Adrenal gland (tissue), 9 donors: ENCODE measurements at regions not wholly inside any gene's neighbourhood (a gene's known extent, or its start where the extent isn't known, plus 50 kb on each side); places are given as distances from the start of the nearest gene placed in this dataset.

Source experiments
- DNase-seq, 7 donors: peaks; one replicate each; pipeline ENCODE4 v3.0.0-alpha.2; 2019 to 2020
- H3K27ac ChIP-seq, 5 donors: fragments of 200-600 bp; sonication (generic) in 4 of 5; 1 replicate in 3 of 5; 2 replicates in 2 of 5; pipeline versions ENCODE4 v1.5.1 to v1.8.0; 2016 to 2020; ENCODE audit warnings: mild to moderate bottlenecking in 1 of 5
- H3K27me3 ChIP-seq: fragments of 200-600 bp; 2 replicates; pipeline ENCODE4 v1.8.0; 2021
- H3K36me3 ChIP-seq, 2 donors: fragments of 200-600 bp; replicated peaks in 1 of 2; 1 replicate in 1 of 2; 2 replicates in 1 of 2; pipeline versions ENCODE4 v1.5.1 to v1.8.0; 2018 to 2022
- H3K4me1 ChIP-seq, 2 donors: fragments of 200-600 bp; replicated peaks in 1 of 2; 1 replicate in 1 of 2; 2 replicates in 1 of 2; pipeline versions ENCODE4 v1.5.1 to v1.8.0; 2018 to 2021
- H3K4me3 ChIP-seq, 4 donors: fragments of 200-600 bp; sonication (generic) in 3 of 4; one replicate each; pipeline ENCODE4 v1.5.1; 2016 to 2018
- H3K9me3 ChIP-seq, 3 donors: fragments of 200-600 bp; sonication (generic) in 1 of 3; replicated peaks in 1 of 3; 1 replicate in 2 of 3; 2 replicates in 1 of 3; pipeline versions ENCODE4 v1.5.1 to v1.8.0; 2016 to 2021
- CTCF ChIP-seq, 6 experiments: fragments of 450-650 bp in 4 of 6; fragments of 200-600 bp in 2 of 6; sonication (generic) in 1 of 6; IDR thresholded peaks; 1 replicate in 5 of 6; 2 replicates in 1 of 6; pipeline versions ENCODE4 v1.5.1 to v1.8.0; 2016 to 2021; ENCODE audit warnings: antibody characterized with exemption in 6 of 6, mild to moderate bottlenecking in 2 of 6, moderate library complexity in 1 of 6
- POLR2A ChIP-seq, 2 donors: fragments of 450-650 bp; IDR thresholded peaks; one replicate each; pipeline ENCODE4 v1.6.1; 2017; ENCODE audit warnings: antibody characterized with exemption in 2 of 2, mild to moderate bottlenecking in 2 of 2, moderate library complexity in 1 of 2
- WGBS, 4 donors: extraction: QIAGEN DNeasy Blood & Tissue Kit in 2 of 4; methylation state at CpG; one replicate each; pipeline versions ENCODE4 v1.1.5 to v1.1.7; 2013 to 2017; 5-methylcytosine and 5-hydroxymethylcytosine counted together
- intact Hi-C, 2 donors: fragments of 100-400 bp; cut with DNase I; formaldehyde crosslinking; loops; one replicate each; pipeline versions ENCODE4 v1.14.1 to v1.15.0; 2022 to 2023
- donor health status: healthy with polysubstance abuse.
- donor health status: Bipolar disorder and iron deficiency.
- donor health status: DM: yes; HTN: yes; CAD: no.
- donor health status: DM: no; HTN: no; CAD: no.
- donor health status: DM: no; HTN: no; CAD: no.

DNA sequence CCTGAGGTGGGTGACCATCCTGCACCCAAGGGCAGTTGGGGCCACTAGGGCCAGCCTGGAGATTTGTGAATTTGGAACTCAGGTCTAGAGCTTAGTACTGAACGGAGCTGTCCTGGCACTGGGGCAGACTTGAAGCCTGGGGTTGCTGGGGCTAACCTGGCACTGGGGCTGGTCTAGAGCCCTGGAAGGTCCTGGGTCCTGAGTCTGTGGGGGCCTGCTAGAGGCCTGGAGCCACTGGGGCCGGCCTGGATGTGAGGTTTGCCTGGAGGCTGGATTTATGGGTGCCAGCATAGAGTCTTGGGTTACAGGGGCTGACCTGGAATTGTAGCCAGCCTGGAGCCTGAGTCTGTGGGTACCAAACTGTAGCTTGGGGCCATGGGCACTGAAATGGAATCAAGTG, 1216.9 kb downstream of the CDH11 start:
- H3K4me3 ChIP-seq, result no peak overlapping the region
- no peaks in the 10 kb centered on the region for H3K4me1 ChIP-seq
- H3K36me3 ChIP-seq, result no peaks in the 10 kb centered on the region
- no peaks in the 10 kb centered on the region for H3K9me3 ChIP-seq
- no peak for DNase-seq
- no peaks in the 10 kb centered on the region for H3K27me3 ChIP-seq
- WGBS, 4 donors, result 91 to 100% (median 91%) methylated on average over 1 to 2 of the region's 2 CpGs; no CpG with 5 or more reads in 1 of the 4 donors
- H3K27ac ChIP-seq, result no peak overlapping the region
- intact Hi-C loops, result no loop called here
- TF ChIP-seq POLR2A (IDR thresholded peaks at IDR 0.05) (no peak), CTCF (IDR thresholded peaks at IDR 0.05) (no peak)

- no peaks in the 10 kb centered on the region for H3K27me3 ChIP-seq
- H3K36me3 ChIP-seq, result no peaks in the 10 kb centered on the region
- intact Hi-C loops, result no loop called here
- no peak overlapping the region for H3K4me3 ChIP-seq
- H3K9me3 ChIP-seq, result no peaks in the 10 kb centered on the region
- TF ChIP-seq POLR2A (IDR thresholded peaks at IDR 0.05), result no peak
- no peak for TF ChIP-seq CTCF (IDR thresholded peaks at IDR 0.05)
- H3K27ac ChIP-seq, result no peak overlapping the region
- no peaks in the 10 kb centered on the region for H3K4me1 ChIP-seq
- DNase-seq, result no peak
Observed at GRCh38 chr16:63904182-63904581, 1217.7 kb downstream of the CDH11 start.

DNA sequence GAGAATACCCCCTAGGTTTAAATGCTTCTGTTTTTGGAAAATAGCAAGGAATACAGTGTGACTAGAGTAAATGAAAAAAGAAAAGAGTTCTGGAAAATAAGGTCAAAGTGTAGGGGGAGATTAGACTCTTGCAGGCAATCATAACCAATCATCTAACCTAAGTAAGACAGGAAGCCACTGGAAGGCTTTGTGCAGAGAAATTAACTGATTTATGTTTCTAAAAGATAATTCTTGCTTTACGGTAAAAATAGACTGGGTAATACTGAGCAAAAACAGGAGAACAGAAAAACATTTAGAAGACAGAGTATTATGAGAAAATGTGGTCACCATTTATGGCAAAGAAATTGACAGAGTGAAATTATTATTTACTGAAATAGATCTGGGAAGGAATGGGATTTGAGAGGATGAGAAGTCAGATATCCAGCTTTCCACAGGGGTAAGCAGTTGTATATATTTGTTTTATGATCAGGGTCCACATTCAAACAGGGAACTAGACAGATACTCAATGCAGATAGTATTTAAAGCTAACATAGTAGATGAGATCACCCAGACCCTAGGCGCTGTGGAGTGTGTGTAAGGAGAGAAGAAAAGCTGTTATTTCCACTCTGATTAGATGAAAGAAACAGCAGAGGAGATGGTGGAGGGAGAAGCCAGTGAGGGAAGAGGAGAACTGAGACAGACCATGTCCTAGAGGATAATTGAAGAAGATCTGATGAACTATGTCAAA, 1225.3 kb downstream of the CDH11 start:
- no peak overlapping the region for H3K4me3 ChIP-seq
- no peak for TF ChIP-seq CTCF (IDR thresholded peaks at IDR 0.05)
- H3K9me3 ChIP-seq, result no peaks in the 10 kb centered on the region
- H3K27me3 ChIP-seq, result no peaks in the 10 kb centered on the region
- no peaks in the 10 kb centered on the region for H3K4me1 ChIP-seq
- no peaks in the 10 kb centered on the region for H3K36me3 ChIP-seq
- intact Hi-C loops, result no loop called here
- 51 to 65% (median 63%) methylated on average over 2 of the region's 2 CpGs for WGBS, 4 donors
- no peak overlapping the region for H3K27ac ChIP-seq
- no peak for DNase-seq

DNA sequence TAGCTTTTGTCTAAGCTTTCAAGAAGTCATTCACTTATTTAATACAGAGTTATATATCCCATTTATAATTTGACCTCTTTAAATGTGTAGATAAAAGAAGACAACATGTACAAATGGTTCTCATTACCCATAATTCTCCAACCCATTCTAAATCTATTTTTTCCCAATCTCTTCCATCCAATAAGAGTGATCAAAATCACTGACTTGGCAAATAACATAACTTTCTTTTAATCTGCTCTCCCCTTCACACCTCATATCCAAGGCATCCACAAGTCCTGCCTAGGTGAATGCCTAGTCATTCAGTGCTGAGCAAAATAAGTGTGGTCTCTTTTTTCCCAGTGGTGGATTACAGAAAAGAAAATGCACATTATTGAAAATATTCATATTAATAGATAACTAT, 1231.1 kb downstream of the CDH11 start:
- H3K27ac ChIP-seq, result no peak overlapping the region
- H3K27me3 ChIP-seq, result no peaks in the 10 kb centered on the region
- DNase-seq, result no peak
- TF ChIP-seq CTCF (IDR thresholded peaks at IDR 0.05) (no peak), POLR2A (IDR thresholded peaks at IDR 0.05) (no peak)
- no peaks in the 10 kb centered on the region for H3K9me3 ChIP-seq
- H3K4me1 ChIP-seq, result no peaks in the 10 kb centered on the region
- H3K36me3 ChIP-seq, result no peaks in the 10 kb centered on the region
- intact Hi-C loops, result no loop called here
- H3K4me3 ChIP-seq, result no peak overlapping the region
